Stimulated activated CD4-positive, alpha-beta T cell treated with anti-CD3 and anti-CD28 coated beads, TNF-alpha, amount 100 ng/mL, for 1 hour (primary cell): ENCODE measurements at regions not wholly inside any gene's neighbourhood (a gene's known extent, or its start where the extent isn't known, plus 50 kb on each side); places are given as distances from the start of the nearest gene placed in this dataset.

Experiments
- DNase-seq, 3 donors: peaks; one replicate each; pipeline ENCODE4 v3.0.0-alpha.2; 2020; ENCODE audit warnings: low read depth in 3 of 3, low spot score in 1 of 3

DNA sequence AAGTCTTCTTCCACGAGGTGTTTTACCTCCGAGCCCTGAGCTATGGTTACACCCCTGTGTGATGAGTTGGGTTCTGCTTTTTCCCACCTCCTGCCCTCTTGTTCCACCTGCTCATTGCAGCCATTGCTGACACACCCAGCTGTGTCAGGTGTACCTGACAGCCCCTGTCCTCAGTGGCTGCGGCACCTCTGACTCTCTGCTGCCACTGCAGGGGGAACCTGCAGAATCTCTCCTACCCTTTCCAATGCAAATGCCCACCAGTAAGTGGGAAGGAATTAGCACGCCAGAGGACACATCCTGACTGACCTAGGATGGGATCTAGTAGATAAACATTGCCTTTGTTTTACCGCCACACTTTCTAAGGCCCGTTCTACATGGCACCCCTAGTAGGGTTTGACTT is 600.9 kb upstream of the MKI67 start:
- no peak for DNase-seq

DNA sequence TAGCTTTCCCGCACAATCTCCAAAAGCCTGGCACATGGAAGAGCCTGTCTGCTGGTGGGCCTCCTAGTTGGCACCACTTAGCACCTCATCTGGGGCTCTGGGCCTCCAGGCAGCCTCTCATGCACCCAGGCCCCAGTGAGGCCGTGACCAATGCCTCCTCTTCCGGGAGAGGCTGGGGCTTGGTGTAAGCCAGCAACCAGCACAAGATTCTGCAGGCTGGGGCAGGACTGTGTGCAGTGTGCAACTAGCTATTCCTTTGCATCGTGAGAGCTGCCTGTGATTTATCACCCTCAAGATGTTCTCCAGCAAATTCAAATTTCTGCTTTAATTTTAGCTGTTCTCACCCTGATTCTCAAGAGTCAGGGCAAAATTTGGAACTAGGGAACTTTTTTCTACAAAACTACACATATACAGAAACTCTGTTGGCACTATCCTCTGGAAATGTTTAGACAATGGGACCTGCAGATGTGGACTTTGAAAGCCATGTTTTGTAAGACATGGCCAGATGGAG is 603.7 kb upstream of the MKI67 start:
- no peak for DNase-seq

DNA sequence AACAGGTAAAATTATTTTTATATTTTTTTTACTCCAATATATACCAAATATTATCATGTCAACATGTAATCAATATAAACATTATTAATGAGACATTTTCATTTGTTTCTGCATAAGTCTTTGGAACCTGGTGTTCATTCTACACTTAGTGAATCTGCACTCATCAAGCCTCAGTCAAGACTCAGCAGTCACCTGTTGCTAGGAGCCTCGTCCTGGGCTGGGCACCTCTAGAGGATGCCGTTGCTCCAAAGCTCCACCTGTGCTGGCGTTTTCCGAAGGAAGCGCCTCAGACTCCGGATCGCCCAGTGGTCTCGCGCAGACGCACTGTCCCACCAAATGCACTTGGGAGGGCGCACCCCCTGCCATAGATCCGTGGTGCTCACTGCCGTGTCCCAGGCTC is 604.7 kb upstream of the MKI67 start:
- no peak for DNase-seq

DNA sequence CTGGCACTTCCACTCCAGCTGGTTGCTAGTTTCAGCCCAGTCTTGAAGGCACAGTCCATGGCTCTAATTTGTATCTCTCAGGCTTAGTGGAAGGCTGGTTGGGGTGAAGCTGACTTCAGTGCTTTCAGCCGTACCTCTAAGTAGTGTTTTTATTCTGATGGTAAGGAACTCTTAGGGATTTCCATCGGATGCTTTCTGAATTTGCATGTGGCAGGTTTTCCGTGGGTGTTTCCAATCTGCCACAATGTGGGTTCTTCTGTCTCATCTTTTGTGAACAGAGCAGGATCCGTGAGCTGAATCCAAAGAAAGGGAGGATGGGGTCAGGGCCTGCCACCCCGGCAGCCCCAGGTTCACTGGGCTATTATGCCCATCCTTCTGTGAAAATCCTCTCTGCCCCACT is 607.9 kb upstream of the MKI67 start:
- DNase-seq, result no peak

DNA sequence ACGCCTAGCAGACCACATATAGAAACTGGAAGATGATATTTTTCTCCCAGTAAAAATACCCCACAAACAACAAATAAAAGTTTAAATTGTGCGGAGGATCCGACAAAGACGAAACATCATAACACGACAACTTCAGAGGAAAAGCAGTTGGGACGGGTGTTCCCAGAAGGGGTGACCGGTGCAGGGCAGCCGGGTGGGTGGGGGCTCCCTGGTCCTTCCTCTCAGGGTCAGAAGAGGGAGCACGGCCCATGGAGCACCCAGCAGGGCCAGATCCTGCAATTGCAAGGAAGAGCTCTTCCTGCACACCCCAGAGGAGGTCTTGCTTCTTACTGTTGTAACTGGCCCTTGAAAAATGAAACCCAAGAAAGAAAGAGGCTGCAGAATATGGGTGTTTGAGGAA is 608.5 kb upstream of the MKI67 start:
- no peak for DNase-seq

DNA sequence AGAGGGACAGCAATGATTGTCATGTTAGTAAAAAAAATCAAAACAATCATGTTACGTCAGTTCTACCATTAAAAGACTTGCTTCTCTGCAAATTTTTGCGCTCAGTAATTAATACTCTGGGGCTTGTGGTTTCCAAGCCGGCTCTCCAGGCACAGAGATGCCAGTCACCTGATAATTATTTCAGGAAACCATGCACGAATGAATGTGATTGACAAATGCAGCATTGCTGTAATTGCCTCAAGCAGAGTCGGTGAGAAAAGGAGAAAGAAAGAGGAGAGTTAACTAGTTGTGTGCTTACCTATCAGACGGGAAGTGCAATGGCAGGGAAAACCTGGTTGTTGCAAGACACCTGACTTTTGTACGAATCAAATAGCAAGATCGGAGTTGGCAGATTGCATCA is 609.8 kb upstream of the MKI67 start:
- no peak for DNase-seq

DNA sequence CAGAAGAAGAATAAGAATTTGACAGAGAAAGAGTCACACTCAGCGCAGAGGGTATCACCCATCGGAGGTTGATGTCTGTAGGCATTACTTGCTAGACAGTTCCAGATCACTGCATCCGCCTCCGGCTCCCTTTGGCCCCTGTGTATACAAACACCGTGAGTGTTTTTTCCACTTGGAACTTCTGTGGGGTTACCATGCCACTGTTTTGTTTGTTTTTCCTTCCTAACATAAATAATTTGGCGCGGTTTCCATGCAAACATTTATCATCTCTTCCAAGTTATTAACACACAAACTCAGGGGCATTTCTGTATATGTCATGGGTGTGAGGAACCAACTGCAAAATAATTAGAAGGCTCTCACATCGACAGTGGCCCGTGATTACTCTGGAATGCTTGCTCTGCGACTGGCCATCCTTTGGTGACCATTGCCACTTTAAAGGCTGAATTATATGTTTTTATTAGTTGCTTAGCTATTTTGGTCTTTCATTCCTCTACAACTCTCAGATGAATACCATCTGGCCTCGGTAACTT is 612.2 kb upstream of the MKI67 start:
- no peak for DNase-seq

DNA sequence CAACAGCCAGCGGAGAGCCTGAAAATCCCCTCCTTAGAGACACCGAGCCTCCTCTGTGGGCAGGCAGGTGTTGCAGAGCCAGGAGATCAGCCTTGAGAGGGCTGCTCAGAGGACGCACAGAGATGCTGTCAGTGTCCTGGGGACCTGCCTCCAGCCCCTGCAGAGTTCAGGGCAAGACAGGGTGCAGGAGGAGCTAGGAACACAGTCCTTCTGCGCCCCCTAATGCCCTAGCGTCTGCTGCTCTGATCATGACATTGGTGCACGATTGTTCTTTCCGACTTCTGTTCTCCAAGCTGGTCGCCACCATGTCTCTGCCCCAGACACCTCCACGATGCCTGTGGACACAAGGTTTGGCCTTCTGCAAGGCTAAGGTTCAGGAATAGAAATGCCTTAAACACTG is 613.7 kb upstream of the MKI67 start:
- no peak for DNase-seq

DNA sequence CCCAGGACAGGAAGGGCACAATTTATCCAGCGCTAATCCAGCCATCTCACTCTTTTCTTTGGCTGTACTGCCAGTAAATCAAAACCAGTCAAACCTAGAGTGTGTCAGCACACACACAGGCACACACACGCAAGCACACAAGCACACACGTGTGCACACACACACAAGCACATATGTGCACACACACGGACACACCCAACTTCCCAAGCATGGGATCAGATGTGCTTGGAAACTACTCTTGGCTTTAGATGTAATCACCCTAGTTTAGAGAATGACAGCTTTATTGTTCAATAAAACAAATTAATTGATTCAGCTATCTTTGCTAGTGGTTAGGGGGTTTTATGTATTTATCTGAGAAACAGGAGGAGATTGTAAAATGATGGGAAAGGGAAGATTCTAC is 615.0 kb upstream of the MKI67 start:
- DNase-seq, result no peak

DNA sequence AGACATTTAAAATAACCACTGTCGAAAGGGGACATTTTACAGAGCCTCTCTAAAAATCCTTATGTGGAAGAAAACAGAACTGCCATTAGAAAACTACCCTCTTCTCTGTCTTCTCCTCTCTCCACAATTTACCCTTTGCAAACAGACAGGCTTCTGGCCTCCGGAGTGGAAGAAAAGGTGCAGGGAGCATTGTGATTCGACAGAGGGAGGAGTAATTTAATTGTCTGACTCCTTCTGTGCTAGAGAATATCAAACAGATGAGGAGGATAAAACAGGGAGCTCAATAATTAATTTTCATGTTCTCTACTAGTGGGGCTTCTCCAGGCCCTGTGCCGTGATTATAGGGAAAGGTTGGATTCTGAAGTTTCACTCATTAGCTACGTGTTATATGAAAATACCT is 615.5 kb upstream of the MKI67 start:
- no peak for DNase-seq

DNA sequence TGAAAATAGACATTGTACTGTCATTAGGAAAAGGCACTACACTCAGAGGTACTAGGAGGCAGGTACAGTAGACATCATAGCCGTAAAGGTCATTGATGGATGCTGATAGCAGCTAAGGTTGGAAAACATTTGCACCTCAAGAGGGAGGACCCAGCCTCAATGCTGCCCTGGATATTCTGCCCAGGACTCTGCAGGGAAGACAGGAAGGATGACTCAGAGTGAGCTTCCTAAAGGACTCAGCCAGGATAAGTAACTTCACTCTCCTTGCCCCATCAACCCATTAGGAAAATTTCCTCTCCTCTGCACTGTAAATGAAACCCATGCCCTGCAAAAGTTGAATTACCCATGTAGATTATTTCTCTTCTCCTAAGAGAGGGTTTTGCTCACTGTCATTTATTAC is 617.9 kb upstream of the MKI67 start:
- DNase-seq, result no peak

DNA sequence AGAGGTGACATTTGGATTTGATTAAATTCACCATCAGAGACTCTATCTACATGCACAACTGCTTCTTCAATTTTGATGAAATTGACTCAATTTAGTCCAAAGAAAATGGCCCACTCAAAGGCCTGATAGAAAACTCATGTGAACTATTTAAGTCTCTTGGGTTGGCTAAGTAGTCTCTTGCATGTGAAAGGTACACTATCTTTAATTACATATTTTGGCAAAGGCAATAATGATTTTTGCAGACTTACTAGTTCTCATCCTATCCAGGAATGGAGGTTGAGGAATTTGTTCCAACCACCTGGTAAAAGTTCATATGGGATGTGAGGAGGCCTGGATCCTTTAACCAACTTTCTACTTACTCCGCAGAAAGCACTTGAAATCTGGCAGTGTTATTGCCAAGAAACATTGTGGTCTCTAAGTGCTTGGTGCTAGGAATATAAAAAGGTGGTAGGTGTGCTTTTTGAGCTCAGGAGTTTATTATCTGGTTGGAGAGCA is 618.6 kb upstream of the MKI67 start:
- no peak for DNase-seq

DNA sequence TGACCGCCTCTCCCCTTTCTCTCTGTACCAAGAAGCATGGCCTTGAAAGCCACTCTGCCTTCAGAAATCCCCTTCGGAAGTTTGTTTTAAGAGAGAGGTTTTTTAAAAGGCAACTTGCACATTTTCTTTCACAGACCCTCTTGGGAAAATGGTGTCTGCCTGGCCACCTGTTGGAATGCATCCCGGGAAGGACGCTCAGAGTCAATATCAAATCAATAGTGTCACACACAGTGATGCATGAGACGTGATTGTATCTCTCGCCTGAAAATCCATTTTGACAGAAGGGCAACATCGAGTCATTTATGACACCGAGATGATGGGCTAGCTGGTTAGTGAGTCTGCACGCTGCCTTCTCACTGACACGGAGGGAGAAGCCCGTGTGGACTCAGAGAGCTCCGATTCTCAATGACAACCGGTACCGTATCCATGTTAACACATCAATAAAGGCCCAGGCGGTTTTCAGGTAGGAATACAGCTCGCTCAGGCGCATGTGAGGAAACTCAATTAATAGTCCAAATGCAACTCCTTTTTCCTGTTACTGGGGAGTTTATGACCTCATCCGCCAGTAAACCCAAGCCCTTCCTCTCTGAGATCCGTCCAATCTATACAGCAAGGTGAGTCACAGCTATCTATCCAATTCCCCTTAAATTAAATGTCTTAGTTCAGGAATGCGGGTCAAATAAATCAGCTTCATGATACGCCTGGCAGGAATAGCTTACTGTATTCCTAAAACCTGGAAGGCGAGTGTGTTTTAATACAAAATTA is 621.5 kb upstream of the MKI67 start:
- no peak for DNase-seq

DNA sequence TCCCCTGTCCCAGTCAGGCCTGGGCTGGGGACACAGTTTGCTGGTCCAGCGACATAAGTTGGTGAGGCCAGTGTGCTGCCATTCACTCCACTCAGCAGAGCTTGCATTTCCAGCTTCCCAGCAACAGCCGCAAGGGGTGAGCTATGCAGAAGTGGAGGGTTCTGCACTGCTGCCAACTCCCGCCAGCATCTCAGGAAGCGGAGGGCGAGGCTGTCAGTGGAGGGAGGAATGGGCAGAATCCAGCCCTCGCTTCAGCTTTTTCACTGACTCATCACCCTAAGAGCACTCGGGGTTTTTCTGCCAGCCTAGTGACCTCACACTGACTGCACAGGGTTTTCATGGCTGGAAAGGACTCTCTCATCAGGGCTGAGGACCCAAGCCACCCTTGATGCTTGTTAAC is 625.1 kb upstream of the MKI67 start:
- no peak for DNase-seq

DNA sequence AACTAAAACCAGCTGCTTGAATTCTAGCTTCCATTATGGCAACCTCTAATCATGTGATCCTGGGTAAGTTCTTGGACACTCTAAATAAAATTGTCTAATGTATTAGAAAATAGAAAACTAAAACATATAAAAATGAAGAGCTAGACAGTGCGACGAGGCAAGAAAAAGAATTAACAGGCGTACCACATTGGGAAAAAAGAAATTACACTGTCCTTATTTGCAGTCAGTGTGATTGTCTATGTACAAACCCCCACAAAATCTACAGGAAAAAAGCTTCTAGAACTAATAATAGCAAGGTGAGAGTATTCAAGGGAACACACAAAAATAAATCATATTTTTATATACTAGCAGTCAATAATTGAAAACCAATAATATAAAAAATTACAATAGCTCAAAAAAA is 625.6 kb upstream of the MKI67 start:
- DNase-seq, result no peak

DNA sequence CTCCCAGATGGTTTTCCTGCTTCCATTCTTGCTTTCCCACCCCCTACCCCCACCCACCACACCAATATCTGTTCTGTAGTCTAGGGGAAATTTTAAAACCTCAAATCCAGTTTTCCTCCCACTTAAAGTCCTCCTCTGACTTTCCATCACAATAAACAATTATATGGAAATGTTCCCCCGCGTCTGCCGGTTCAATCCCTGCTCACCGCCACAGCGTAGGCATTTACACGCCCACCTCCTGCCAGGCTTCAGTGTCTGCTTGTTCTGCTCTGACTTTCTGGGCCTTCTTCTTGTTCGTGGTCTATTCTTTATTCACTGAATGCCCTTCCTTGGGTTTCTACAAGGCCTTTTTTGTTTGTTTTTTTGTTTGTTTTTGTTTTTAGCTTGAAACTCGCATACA is 633.0 kb upstream of the MKI67 start:
- no peak for DNase-seq

DNA sequence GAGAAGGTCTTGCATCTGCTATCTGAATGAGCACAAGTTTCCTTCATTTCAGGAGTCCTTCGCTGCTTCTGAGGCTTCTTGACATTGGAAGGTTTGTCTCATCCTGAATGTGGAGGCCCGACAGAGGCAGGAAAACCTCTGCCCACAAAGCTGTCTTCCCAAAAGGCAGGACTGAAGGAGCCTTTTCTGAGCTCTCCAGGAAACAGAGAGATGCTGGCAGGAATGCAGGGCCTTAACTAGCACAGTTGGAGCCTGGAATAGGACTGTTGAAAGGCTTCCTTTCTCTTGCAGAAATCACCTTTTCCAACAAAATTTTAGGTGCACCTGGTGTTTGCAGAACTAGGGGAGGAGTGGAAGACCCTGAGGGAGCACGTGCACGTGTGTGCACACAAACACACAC is 637.4 kb upstream of the MKI67 start:
- DNase-seq, result no peak

DNA sequence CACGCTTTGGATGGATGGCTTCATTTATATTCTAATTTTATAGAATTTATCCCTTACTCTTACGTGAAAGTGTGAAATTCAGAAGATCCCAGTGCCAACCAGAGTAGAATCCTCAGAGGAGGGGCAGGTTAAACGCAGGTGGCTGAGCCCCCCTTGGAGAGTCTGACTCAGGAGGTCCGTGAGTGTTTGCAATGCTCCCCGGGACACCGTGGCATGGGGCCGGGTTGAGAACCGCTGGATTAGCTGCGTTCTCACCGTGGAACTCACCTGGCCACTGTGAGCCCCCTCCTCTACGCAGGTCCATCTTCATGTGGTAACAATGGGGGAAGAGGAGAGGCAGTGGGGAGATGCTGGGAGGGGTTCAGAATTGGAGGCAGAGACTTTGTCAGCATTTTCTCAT is 638.0 kb upstream of the MKI67 start:
- no peak for DNase-seq

DNA sequence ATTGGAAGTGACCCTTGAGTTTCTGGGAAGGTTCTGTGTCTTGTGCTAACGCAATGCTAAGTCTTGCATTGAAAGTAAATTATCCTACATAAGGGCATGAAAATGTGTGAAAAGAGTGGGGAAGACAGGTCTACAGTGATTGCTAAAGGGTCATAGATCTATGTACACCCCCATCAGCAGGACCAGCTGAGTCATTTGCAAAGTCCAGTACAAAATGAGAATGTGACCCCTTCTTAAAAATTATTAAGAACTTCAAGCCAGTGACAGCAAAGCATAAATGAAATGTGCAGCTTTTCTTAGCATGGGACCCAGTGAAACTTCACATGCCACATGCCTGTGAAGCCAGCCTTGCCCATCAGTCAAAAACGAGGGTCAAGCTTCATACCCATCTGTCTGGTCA is 640.7 kb upstream of the MKI67 start:
- DNase-seq, result no peak

DNA sequence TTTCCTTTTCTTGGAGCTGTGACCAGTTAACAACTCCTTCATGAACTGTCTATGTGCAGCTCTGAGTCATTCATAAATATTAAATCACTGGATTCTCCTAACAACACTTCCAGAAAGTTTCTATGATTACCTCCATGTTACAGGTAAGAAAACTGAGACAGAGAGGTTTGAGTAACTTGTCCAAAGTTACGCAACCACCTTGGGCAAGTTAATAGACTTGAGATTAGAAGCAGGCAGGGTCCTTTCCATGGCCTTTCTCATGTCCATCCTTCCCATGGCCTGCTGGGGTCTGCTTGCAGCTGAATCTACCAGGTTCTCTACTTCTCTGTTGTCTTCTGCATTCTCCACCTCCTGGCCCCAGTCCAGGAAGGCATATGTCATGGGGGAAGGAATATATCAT is 648.8 kb upstream of the MKI67 start:
- no peak for DNase-seq

DNA sequence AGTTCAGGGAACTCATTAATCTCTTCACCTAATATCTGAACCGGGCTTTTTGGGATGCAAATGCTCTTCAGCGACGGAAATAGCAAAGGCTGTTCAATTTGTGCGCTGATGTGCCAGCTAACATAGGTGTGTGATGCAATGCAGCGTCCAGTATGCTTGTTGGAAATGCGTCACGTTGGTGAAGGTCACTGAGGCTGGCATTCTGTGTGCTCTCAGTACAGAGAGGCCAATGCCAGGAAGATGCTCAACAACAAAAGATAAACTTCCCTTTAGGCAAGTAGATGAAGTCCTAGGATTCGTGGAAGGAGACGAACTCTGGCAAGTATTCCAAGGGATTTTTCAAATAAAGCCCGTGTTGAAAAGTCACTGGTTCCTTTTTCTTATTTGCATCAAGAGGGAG is 649.5 kb upstream of the MKI67 start:
- no peak for DNase-seq

DNA sequence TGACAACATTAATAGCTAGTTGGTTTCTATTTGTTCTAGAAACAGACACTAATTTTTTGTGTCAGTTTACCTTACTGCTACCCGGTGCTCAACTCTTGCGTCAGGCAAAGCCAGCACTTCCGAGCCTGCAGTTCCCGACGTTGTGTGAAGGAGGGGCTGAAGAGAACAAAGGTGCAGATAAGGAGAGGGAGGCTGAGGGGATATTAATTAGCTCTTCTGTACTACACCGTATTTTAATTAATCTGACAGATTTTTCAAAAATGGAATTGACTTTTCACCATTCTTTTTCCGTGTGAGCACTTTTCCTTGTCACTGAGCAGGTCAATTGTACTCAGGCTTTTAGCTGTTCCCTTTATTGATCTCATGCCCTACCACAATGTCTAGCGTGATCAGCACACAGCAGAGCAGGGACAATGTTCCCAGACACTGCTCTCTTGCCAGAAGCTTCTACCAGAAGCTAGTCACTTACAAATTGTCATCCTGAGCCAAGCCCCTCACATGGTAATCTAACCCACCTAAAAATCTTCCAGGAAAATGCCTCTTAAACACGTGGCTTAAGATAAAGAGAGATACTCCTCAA is 650.5 kb upstream of the MKI67 start:
- no peak for DNase-seq

DNA sequence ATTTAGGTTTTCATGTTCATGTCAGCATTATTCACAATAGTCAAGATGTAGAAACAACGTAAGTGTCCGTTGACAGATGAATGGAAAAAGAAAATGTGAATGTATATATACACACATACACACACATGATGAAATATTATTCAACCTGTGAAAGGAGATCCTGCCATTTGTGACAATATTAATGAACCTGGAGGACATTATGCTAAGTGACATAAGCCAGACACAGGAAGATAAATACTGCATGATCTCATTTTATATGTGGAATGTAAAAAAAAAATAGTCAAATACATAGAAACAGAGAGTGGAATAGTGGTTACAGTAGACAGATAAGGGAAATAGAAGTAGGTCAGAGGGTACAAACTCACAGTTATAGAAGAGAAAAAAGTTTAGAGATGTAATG is 651.1 kb upstream of the MKI67 start:
- no peak for DNase-seq
